Stimulated activated memory B cell treated with anti-CD40 and anti-IgM and Interleukin-4, amounts not matched to agents 10 μg/mL and 1 μg/mL and 100 μg/mL, for 72 hours (primary cell): ENCODE measurements at regions not wholly inside any gene's neighbourhood (a gene's known extent, or its start where the extent isn't known, plus 50 kb on each side); places are given as distances from the start of the nearest gene placed in this dataset.
"Not testable (repeated sequence)": the region's sequence is repeated elsewhere in the genome, so short reads cannot be mapped to it uniquely, and the experiment has no call there.

Experiments used
- ATAC-seq: fragments of 150-1000 bp; cut with Tn5 transposase; 2 replicates; pipeline ENCODE4 v1.10.0; 2021
- H3K27ac Mint-ChIP-seq: one replicate; pipeline ENCODE4 v1.8.0; 2022; ENCODE audit warnings: mild to moderate bottlenecking, mixed read lengths
- H3K27me3 Mint-ChIP-seq: one replicate; pipeline ENCODE4 v1.8.0; 2022; ENCODE audit warnings: mixed read lengths
- H3K36me3 Mint-ChIP-seq: one replicate; pipeline ENCODE4 v1.8.0; 2022; ENCODE audit warnings: mixed read lengths
- H3K4me1 Mint-ChIP-seq: one replicate; pipeline ENCODE4 v1.8.0; 2022; ENCODE audit warnings: mixed read lengths
- H3K4me3 Mint-ChIP-seq: one replicate; pipeline ENCODE4 v1.8.0; 2022; ENCODE audit warnings: mild to moderate bottlenecking, moderate library complexity, mixed read lengths
- H3K9me3 Mint-ChIP-seq: one replicate; pipeline ENCODE4 v1.8.0; 2022; ENCODE audit warnings: mixed read lengths

DNA sequence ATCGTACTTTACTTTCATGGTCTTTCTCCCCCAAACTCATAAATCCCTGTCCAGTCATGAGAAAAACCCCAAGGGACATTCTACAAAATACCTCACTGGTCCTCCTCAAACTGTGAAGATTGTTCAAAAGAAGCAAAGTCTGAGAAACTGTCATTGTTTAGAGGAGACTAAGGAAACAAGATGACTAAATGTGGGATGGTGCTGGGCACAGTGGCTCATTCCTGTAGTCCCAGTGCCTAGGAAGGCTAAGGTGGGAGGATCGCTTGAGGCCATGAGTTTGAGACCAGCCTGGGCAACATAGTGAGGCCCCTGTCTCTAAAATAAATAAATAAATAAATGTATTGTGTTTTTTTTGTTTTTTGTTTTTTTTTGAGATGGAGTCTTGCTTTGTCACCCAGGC, 74.2 kb upstream of the SCAF11 start:
- H3K36me3 Mint-ChIP-seq, result no peaks in the 10 kb centered on the region
- H3K27ac Mint-ChIP-seq, result no peak overlapping the region
- no peak for ATAC-seq
- peaks cover 20% of the 10 kb centered on the region for H3K4me1 Mint-ChIP-seq
- H3K4me3 Mint-ChIP-seq, result no peak overlapping the region
- no peaks in the 10 kb centered on the region for H3K9me3 Mint-ChIP-seq
- H3K27me3 Mint-ChIP-seq, result no peaks in the 10 kb centered on the region

GRCh38 chr12:46058697-46059096, 68.3 kb upstream of the SCAF11 start:
- not testable (repeated sequence) for H3K4me3 Mint-ChIP-seq, ATAC-seq, H3K27ac Mint-ChIP-seq, H3K4me1 Mint-ChIP-seq, H3K27me3 Mint-ChIP-seq, H3K36me3 Mint-ChIP-seq
- peaks cover 15% of the 10 kb centered on the region for H3K9me3 Mint-ChIP-seq

DNA sequence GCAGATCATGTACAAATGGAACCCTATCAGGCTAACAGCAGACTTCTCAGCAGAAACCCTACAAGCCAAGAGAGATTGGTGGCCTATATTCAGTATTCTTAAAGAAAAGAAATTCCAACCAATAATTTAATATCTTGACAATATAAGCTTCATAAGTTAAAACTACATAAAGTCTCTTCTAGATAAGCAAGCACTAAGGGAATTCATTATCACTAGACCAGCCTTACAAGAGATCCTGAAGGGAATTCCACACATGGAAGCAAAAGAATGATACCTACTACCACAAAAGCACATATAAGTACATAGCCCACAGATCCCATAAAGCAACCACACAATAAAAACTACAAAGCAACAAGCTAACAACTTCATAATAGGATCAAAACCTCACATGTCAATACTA, 60.4 kb upstream of the SCAF11 start:
- Mint-ChIP-seq H3K4me3 (no peak overlapping the region), H3K9me3 (peaks cover 32% of the 10 kb centered on the region), H3K36me3 (peaks cover 28% of the 10 kb centered on the region), H3K27me3 (peaks cover 24% of the 10 kb centered on the region), H3K27ac (no peak overlapping the region), H3K4me1 (no peaks in the 10 kb centered on the region)
- ATAC-seq, result no peak

- Mint-ChIP-seq H3K27ac (no peak overlapping the region), H3K27me3 (peaks cover 27% of the 10 kb centered on the region), H3K4me1 (no peaks in the 10 kb centered on the region), H3K36me3 (peaks cover 29% of the 10 kb centered on the region), H3K4me3 (no peak overlapping the region), H3K9me3 (peaks cover 34% of the 10 kb centered on the region)
- no peak for ATAC-seq
These were observed 59.3 kb upstream of the SCAF11 start for GRCh38 chr12:46049665-46050064.

GRCh38 chr12:46046436-46046835, 56.1 kb upstream of the SCAF11 start:
- peaks cover 25% of the 10 kb centered on the region for H3K27me3 Mint-ChIP-seq
- peaks cover 25% of the 10 kb centered on the region for H3K36me3 Mint-ChIP-seq
- H3K4me1 Mint-ChIP-seq, result no peaks in the 10 kb centered on the region
- no peak overlapping the region for H3K27ac Mint-ChIP-seq
- ATAC-seq, result no peak
- peaks cover 33% of the 10 kb centered on the region for H3K9me3 Mint-ChIP-seq
- no peak overlapping the region for H3K4me3 Mint-ChIP-seq

DNA sequence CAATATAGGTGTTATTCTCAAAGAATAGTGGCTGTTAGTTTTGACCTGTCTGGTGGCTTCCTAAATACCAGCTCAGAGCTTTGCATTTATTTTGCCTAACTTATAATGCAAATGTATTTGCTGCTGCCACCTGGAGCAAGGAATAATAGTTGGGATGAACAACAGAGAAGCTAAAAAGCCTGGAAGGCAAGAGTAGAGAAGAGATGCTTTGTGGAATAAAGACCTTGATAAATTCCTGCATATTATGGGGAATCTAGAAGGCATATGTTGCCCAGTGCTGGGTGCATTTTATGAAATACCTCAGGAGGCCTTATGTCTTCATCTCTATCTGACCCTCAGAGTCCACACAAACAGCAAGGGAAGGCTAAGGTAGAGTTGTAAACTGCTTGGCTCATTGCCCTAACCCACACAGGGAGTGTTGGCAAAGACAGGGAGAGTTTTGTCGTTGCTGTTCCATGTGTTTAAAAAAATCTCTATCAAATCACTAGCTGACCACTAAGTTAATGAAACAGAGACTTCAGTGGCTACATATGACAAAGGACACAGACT, 53.7 kb upstream of the SCAF11 start:
- Mint-ChIP-seq H3K27me3 (peaks cover 22% of the 10 kb centered on the region), H3K4me1 (no peaks in the 10 kb centered on the region), H3K9me3 (peaks cover 17% of the 10 kb centered on the region), H3K4me3 (no peak overlapping the region), H3K27ac (no peak overlapping the region), H3K36me3 (peaks cover 7% of the 10 kb centered on the region)
- ATAC-seq, result no peak
